ENCODE measurements at regions not wholly inside any gene's neighbourhood (a gene's known extent, or its start where the extent isn't known, plus 50 kb on each side); places are given as distances from the start of the nearest gene placed in this dataset.

DNA sequence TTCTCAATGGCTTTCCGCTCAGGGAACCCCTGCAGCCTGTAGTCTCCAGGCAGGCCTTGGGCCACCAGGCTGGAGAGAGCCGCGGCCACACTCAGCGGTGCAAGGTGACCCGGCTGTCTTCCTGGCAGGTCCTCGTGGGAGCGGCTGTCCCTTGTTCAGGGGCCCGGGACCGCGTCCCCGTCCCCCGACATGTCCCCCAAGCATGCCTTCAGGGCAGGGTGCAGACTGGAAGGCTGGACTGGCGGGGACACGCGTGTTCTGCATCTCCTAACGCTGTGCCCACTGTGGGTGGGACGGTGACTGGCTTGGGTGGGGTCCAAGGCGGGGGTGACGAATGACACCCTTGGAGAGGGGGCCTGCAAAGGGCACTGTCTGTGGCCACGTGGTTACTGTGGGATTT, 93.6 kb downstream of the WTIP start:
- TF ChIP-seq POLR2AphosphoS5 (IDR thresholded peaks at IDR 0.05) = no peak
- TF ChIP-seq, protein P1, sequence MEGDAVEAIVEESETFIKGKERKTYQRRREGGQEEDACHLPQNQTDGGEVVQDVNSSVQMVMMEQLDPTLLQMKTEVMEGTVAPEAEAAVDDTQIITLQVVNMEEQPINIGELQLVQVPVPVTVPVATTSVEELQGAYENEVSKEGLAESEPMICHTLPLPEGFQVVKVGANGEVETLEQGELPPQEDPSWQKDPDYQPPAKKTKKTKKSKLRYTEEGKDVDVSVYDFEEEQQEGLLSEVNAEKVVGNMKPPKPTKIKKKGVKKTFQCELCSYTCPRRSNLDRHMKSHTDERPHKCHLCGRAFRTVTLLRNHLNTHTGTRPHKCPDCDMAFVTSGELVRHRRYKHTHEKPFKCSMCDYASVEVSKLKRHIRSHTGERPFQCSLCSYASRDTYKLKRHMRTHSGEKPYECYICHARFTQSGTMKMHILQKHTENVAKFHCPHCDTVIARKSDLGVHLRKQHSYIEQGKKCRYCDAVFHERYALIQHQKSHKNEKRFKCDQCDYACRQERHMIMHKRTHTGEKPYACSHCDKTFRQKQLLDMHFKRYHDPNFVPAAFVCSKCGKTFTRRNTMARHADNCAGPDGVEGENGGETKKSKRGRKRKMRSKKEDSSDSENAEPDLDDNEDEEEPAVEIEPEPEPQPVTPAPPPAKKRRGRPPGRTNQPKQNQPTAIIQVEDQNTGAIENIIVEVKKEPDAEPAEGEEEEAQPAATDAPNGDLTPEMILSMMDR (IDR thresholded peaks at IDR 0.05 in 8 of 11, conservative IDR thresholded peaks at IDR 0.05 in 3 of 11) = no peak
